ENCODE measurements at regions not wholly inside any gene's neighbourhood (a gene's known extent, or its start where the extent isn't known, plus 50 kb on each side); places are given as distances from the start of the nearest gene placed in this dataset.

DNA sequence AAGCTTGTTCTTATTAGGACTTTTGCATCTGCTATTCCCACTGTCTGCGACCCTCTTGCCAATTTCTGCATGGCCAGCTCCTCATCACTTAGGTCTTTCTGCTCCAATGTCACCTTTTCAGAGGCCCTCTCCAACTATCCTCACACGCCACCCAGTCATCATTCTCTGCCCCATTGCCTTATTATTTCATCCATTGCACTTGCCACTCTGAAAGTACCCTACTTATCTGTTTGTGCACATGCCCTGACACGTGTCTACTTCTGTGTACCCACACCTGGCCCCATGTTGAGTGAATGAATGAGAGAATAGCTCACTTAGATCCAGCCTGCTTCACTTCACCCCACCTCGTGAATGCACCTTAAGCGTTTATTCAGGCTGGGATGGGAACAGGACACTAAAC lies 218.7 kb upstream of the TBX3 start:
- TF ChIP-seq YY1 (IDR thresholded peaks at IDR 0.05; ENCODE audit: low read depth) (no peak), CREB1 (IDR thresholded peaks at IDR 0.05; ENCODE audit: low read depth) (no peak), RAD21 (IDR thresholded peaks at IDR 0.05; ENCODE audit: low read depth) (no peak), TAF1 (IDR thresholded peaks at IDR 0.05; ENCODE audit: low read depth) (no peak), EP300 (IDR thresholded peaks at IDR 0.05; ENCODE audit: borderline replicate concordance) (no peak), CEBPB (IDR thresholded peaks at IDR 0.05) (no peak), FOXM1 (IDR thresholded peaks at IDR 0.05; ENCODE audit: borderline replicate concordance, low read depth) (no peak), NFIC (IDR thresholded peaks at IDR 0.05) (no peak), EGR1 (IDR thresholded peaks at IDR 0.05) (no peak), TCF12 (IDR thresholded peaks at IDR 0.05; ENCODE audit: low read depth) (no peak)
- TF ChIP-seq, protein P1, sequence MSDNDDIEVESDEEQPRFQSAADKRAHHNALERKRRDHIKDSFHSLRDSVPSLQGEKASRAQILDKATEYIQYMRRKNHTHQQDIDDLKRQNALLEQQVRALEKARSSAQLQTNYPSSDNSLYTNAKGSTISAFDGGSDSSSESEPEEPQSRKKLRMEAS (IDR thresholded peaks at IDR 0.05): no peak
- TF ChIP-seq, protein P2, sequence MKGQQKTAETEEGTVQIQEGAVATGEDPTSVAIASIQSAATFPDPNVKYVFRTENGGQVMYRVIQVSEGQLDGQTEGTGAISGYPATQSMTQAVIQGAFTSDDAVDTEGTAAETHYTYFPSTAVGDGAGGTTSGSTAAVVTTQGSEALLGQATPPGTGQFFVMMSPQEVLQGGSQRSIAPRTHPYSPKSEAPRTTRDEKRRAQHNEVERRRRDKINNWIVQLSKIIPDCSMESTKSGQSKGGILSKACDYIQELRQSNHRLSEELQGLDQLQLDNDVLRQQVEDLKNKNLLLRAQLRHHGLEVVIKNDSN (IDR thresholded peaks at IDR 0.05): no peak
- TF ChIP-seq, protein P3, sequence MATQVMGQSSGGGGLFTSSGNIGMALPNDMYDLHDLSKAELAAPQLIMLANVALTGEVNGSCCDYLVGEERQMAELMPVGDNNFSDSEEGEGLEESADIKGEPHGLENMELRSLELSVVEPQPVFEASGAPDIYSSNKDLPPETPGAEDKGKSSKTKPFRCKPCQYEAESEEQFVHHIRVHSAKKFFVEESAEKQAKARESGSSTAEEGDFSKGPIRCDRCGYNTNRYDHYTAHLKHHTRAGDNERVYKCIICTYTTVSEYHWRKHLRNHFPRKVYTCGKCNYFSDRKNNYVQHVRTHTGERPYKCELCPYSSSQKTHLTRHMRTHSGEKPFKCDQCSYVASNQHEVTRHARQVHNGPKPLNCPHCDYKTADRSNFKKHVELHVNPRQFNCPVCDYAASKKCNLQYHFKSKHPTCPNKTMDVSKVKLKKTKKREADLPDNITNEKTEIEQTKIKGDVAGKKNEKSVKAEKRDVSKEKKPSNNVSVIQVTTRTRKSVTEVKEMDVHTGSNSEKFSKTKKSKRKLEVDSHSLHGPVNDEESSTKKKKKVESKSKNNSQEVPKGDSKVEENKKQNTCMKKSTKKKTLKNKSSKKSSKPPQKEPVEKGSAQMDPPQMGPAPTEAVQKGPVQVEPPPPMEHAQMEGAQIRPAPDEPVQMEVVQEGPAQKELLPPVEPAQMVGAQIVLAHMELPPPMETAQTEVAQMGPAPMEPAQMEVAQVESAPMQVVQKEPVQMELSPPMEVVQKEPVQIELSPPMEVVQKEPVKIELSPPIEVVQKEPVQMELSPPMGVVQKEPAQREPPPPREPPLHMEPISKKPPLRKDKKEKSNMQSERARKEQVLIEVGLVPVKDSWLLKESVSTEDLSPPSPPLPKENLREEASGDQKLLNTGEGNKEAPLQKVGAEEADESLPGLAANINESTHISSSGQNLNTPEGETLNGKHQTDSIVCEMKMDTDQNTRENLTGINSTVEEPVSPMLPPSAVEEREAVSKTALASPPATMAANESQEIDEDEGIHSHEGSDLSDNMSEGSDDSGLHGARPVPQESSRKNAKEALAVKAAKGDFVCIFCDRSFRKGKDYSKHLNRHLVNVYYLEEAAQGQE (IDR thresholded peaks at IDR 0.05; ENCODE audit: low read depth): no peak
